Hippocampal formation (tissue), 2 donors: ENCODE measurements at regions not wholly inside any gene's neighbourhood (a gene's known extent, or its start where the extent isn't known, plus 50 kb on each side); places are given as distances from the start of the nearest gene placed in this dataset.

Experiments used
- DNase-seq, 2 donors: peaks; one replicate each; lab custom pipeline; 2025; lab: John Stamatoyannopoulos, UW

GRCh38 chr6:91387290-91388059 is 800.6 kb upstream of the MAP3K7 start:
- DNase-seq: no peak

GRCh38 chr6:91386204-91386603 is 799.3 kb upstream of the MAP3K7 start:
- no peak for DNase-seq

GRCh38 chr6:91383207-91383606 is 796.3 kb upstream of the MAP3K7 start:
- DNase-seq: no peak

GRCh38 chr6:91376686-91377085 is 789.8 kb upstream of the MAP3K7 start:
- no peak for DNase-seq

- no peak for DNase-seq
Observed at GRCh38 chr6:91366781-91367180, 779.9 kb upstream of the MAP3K7 start.

- DNase-seq: no peak
Observed at GRCh38 chr6:91358986-91359385, 772.1 kb upstream of the MAP3K7 start.

GRCh38 chr6:91352878-91353277 is 766.0 kb upstream of the MAP3K7 start:
- DNase-seq: no peak

GRCh38 chr6:91352321-91352720 is 765.4 kb upstream of the MAP3K7 start:
- DNase-seq: no peak

- DNase-seq: no peak
Observed at GRCh38 chr6:91350146-91350908, 763.5 kb upstream of the MAP3K7 start.

GRCh38 chr6:91341473-91341872 is 754.6 kb upstream of the MAP3K7 start:
- DNase-seq: no peak

GRCh38 chr6:91340896-91341395 is 754.1 kb upstream of the MAP3K7 start:
- DNase-seq: no peak

- DNase-seq: no peak
Observed at GRCh38 chr6:91337967-91338366, 751.1 kb upstream of the MAP3K7 start.

GRCh38 chr6:91330896-91331295 is 744.0 kb upstream of the MAP3K7 start:
- DNase-seq: no peak

GRCh38 chr6:91328241-91328640 is 741.4 kb upstream of the MAP3K7 start:
- no peak for DNase-seq

- DNase-seq: no peak
Observed at GRCh38 chr6:91324711-91325110, 737.8 kb upstream of the MAP3K7 start.

- DNase-seq: no peak
Observed at GRCh38 chr6:91317984-91318383, 731.1 kb upstream of the MAP3K7 start.

- DNase-seq: no peak
Observed at GRCh38 chr6:91317247-91317835, 730.5 kb upstream of the MAP3K7 start.

GRCh38 chr6:91310178-91310577 is 723.3 kb upstream of the MAP3K7 start:
- no peak for DNase-seq

- DNase-seq: no peak
Observed at GRCh38 chr6:91305755-91306154, 718.9 kb upstream of the MAP3K7 start.

GRCh38 chr6:91304521-91304920 is 717.6 kb upstream of the MAP3K7 start:
- no peak for DNase-seq

GRCh38 chr6:91303326-91303725 is 716.5 kb upstream of the MAP3K7 start:
- no peak for DNase-seq

- no peak for DNase-seq
Observed at GRCh38 chr6:91299544-91300491, 712.9 kb upstream of the MAP3K7 start.
